Gastroesophageal sphincter (tissue), 4 donors: ENCODE measurements at regions not wholly inside any gene's neighbourhood (a gene's known extent, or its start where the extent isn't known, plus 50 kb on each side); places are given as distances from the start of the nearest gene placed in this dataset.
"Not testable (repeated sequence)": the region's sequence is repeated elsewhere in the genome, so short reads cannot be mapped to it uniquely, and the experiment has no call there.

Experiments used
- ATAC-seq: fragments of 150-250 bp; one replicate; pipeline ENCODE4 v1.9.1; 2016; ENCODE audit warnings: mild to moderate bottlenecking, moderate library complexity
- H3K27ac ChIP-seq, 4 donors: fragments of 200-600 bp; sonication (generic) in 3 of 4; 1 replicate in 3 of 4; 2 replicates in 1 of 4; pipeline ENCODE4 v1.5.1; 2016 to 2019
- H3K27me3 ChIP-seq: fragments of 200-600 bp; sonication (generic); one replicate; pipeline ENCODE4 v1.5.1; 2019
- H3K36me3 ChIP-seq, 2 donors: fragments of 200-600 bp; sonication (generic); one replicate each; pipeline ENCODE4 v1.5.1; 2019; ENCODE audit warnings: control low read depth in 1 of 2
- H3K4me1 ChIP-seq, 3 donors: fragments of 200-600 bp; sonication (generic); 1 replicate in 2 of 3; 2 replicates in 1 of 3; pipeline ENCODE4 v1.5.1; 2016 to 2019; ENCODE audit warnings: control low read depth in 2 of 3
- H3K4me3 ChIP-seq, 2 donors: fragments of 200-600 bp; sonication (generic); one replicate each; pipeline ENCODE4 v1.5.1; 2019; ENCODE audit warnings: mild to moderate bottlenecking in 1 of 2, moderate library complexity in 1 of 2
- H3K9me3 ChIP-seq, 3 donors: fragments of 200-600 bp; sonication (generic); one replicate each; pipeline ENCODE4 v1.5.1; 2017 to 2019; ENCODE audit warnings: control low read depth in 2 of 3
- CTCF ChIP-seq, 4 experiments: fragments of 200-600 bp in 2 of 4; fragments of 450-650 bp in 2 of 4; sonication (generic) in 1 of 4; IDR thresholded peaks; one replicate each; pipeline ENCODE4 v1.5.1; 2017 to 2019; ENCODE audit warnings: antibody characterized with exemption in 4 of 4, mild to moderate bottlenecking in 2 of 4, moderate library complexity in 2 of 4
- EP300 ChIP-seq: sonication (generic); formaldehyde crosslinking; IDR thresholded peaks from one replicate; pipeline ENCODE4 v1.6.1; 2017; ENCODE audit warnings: antibody characterized with exemption, mild to moderate bottlenecking
- POLR2A ChIP-seq, 2 donors: fragments of 450-650 bp; IDR thresholded peaks; one replicate each; pipeline ENCODE4 v1.6.1; 2017; ENCODE audit warnings: antibody characterized with exemption in 2 of 2, mild to moderate bottlenecking in 2 of 2, moderate library complexity in 1 of 2
- POLR2AphosphoS5 ChIP-seq: sonication (generic); formaldehyde crosslinking; IDR thresholded peaks from one replicate; pipeline ENCODE4 v1.6.1; 2017; ENCODE audit warnings: antibody characterized with exemption
- WGBS, 2 donors: methylation state at CpG; one replicate each; pipeline ENCODE4 v1.1.5; 2018; ENCODE audit warnings: low coverage in 1 of 2; 5-methylcytosine and 5-hydroxymethylcytosine counted together

DNA sequence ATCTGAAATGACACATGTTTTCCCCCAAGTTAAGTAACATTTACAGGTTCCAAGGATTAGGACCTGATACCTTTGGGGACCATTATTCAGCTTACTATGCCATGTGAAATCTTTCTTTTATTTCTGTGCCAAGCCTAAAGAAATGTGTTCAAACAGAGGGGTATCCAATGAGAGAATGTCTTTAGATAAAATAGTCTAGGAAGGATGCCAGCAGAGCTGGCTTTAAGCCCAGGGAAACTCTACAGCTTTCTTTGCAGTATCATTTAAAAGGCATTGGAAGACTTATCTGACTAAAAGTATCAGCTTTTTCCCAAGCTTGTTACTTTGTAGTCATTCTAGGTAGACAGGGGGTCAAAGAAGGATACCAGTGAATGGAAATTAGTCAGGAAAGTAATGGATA lies 860.4 kb downstream of the PLA2G4A start:
- ATAC-seq: no peak
- Histone ChIP-seq H3K27me3 (no peaks in the 10 kb centered on the region), H3K9me3 (no peaks in the 10 kb centered on the region), H3K4me1 (no peaks in the 10 kb centered on the region), H3K36me3 (no peaks in the 10 kb centered on the region), H3K4me3 (no peak overlapping the region), H3K27ac (no peak overlapping the region)
- TF ChIP-seq CTCF (IDR thresholded peaks at IDR 0.05): no peak
- no peak for TF ChIP-seq EP300
- no peak for TF ChIP-seq POLR2AphosphoS5
- TF ChIP-seq POLR2A (IDR thresholded peaks at IDR 0.05): no peak

DNA sequence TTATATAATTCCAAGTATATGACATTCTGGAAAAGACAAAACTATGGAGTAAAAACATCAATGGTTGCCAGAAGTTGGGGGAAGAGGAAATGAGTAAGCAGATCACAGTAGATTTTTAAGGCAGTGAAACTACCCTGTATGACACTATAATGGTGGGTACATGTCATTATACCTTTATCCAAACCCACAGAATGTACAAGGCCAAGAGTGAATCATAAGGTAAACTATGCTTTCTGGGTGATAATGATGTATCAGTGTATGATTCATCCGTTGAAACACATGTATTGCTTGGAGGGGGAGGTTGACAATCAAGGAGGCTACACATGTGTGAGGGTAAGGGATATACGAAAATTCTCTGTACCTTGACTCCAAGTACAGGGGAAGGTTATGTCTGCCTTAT lies 862.7 kb downstream of the PLA2G4A start:
- Histone ChIP-seq H3K36me3 (no peaks in the 10 kb centered on the region), H3K9me3 (no peaks in the 10 kb centered on the region), H3K27ac (no peak overlapping the region), H3K4me3 (no peak overlapping the region), H3K27me3 (no peaks in the 10 kb centered on the region), H3K4me1 (no peaks in the 10 kb centered on the region)
- TF ChIP-seq POLR2A (IDR thresholded peaks at IDR 0.05): no peak
- no peak for TF ChIP-seq POLR2AphosphoS5
- TF ChIP-seq EP300: no peak
- no peak for TF ChIP-seq CTCF (IDR thresholded peaks at IDR 0.05)
- 64 to 65% methylated on average over 2 of the region's 2 CpGs for WGBS, 2 donors
- no peak for ATAC-seq

DNA sequence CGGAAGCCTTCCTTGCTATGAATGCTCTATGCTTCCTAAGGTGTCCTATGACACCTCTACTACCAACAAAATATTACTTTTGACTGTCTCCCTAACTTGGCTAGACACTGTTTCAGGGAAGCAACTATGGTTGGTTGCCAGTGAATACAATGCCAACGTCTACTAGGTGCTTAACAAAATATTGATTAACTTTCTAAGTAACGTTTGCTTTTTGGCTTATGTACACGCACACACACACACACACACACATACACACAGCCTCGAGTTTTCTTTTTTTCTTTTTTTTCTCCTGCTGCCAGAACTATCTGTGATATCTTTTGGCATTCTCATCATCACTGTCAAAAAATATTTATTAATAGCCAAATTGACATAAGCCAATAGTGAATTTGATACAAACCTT lies 864.0 kb downstream of the PLA2G4A start:
- no peak for ATAC-seq
- Histone ChIP-seq H3K27me3 (no peaks in the 10 kb centered on the region), H3K4me1 (no peaks in the 10 kb centered on the region), H3K36me3 (no peaks in the 10 kb centered on the region), H3K9me3 (no peaks in the 10 kb centered on the region), H3K4me3 (no peak overlapping the region), H3K27ac (no peak overlapping the region)
- 62 to 71% methylated on average over 5 of the region's 5 CpGs for WGBS, 2 donors
- TF ChIP-seq EP300: no peak
- no peak for TF ChIP-seq CTCF (IDR thresholded peaks at IDR 0.05)
- TF ChIP-seq POLR2AphosphoS5: no peak
- no peak for TF ChIP-seq POLR2A (IDR thresholded peaks at IDR 0.05)

- Histone ChIP-seq H3K27ac (no peak overlapping the region), H3K4me1 (no peaks in the 10 kb centered on the region), H3K27me3 (no peaks in the 10 kb centered on the region), H3K36me3 (no peaks in the 10 kb centered on the region), H3K4me3 (no peak overlapping the region), H3K9me3 (no peaks in the 10 kb centered on the region)
- TF ChIP-seq POLR2A (IDR thresholded peaks at IDR 0.05) (no peak), CTCF (IDR thresholded peaks at IDR 0.05) (no peak), EP300 (no peak), POLR2AphosphoS5 (no peak)
- ATAC-seq: no peak
- WGBS, 2 donors: 0 to 69% methylated on average over 1 to 3 of the region's 3 CpGs
Measured at GRCh38 chr1:187696073-187696472, 867.3 kb downstream of the PLA2G4A start.

DNA sequence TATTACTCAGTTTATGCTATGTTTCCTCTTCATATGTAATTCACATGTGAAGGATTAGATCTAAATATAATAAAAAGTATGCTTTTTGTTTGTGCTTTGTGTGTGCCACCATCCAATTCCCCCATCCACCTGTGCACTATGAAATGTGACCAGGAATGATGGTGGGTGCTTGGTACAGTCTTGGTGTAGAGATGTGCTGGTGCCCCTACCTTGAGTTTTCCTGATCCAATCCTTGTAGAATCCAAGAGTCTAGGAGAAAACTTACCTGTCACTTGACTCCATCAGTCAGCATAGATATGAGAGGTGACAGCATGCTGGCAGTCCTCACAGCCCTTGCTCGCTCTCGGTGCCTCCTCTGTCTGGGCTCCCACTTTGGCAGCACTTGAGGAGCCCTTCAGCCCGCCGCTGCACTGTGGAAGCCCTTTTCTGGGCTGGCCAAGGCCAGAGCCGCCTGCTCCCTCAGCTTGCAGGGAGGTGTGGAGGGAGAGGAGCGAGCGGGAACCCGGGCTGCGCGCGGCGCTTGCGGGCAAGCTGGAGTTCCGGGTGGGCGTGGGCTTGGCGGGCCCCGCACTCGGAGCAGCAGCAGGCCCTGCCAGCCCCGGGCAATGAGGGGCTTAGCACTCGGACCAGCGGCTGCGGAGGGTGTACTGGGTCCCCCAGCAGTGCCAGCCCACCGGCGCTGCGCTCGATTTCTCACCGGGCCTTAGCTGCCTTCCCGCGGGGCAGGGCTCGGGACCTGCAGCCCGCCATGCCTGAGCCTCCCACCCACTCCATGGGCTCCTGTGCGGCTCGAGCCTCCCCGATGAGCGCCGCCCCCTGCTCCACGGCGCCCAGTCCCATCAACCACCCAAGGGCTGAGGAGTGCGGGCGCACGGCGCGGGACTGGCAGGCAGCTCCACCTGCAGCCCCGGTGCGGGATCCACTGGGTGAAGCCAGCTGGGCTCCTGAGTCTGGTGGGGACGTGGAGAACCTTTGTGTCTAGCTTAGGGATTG lies 874.7 kb downstream of the PLA2G4A start:
- WGBS, 2 donors: 81% methylated on average over 2 of the region's 46 CpGs; no CpG with 5 or more reads in 1 of the 2 donors
- H3K4me1 ChIP-seq, H3K27me3 ChIP-seq, H3K9me3 ChIP-seq, H3K36me3 ChIP-seq, H3K4me3 ChIP-seq, H3K27ac ChIP-seq, ATAC-seq: not testable (repeated sequence)
